Stomach (tissue), 4 donors: ENCODE measurements at regions not wholly inside any gene's neighbourhood (a gene's known extent, or its start where the extent isn't known, plus 50 kb on each side); places are given as distances from the start of the nearest gene placed in this dataset.

Source experiments
- CTCF ChIP-seq, 7 experiments: fragments of 450-650 bp in 4 of 7; fragments of 200-600 bp in 3 of 7; sonication (generic) in 3 of 7; IDR thresholded peaks; one replicate each; pipeline ENCODE4 v1.5.1; 2016 to 2019; ENCODE audit warnings: antibody characterized with exemption in 7 of 7, control low read depth in 2 of 7, mild to moderate bottlenecking in 1 of 7
- EP300 ChIP-seq: sonication (generic); formaldehyde crosslinking; IDR thresholded peaks from one replicate; pipeline ENCODE4 v1.6.1; 2017; ENCODE audit warnings: antibody characterized with exemption
- POLR2A ChIP-seq, 4 donors: fragments of 450-650 bp; IDR thresholded peaks; one replicate each; pipeline ENCODE4 v1.6.1; 2016; ENCODE audit warnings: antibody characterized with exemption in 4 of 4, control low read depth in 2 of 4, mild to moderate bottlenecking in 1 of 4, moderate library complexity in 1 of 4
- POLR2AphosphoS5 ChIP-seq, 3 donors: sonication (generic); formaldehyde crosslinking; IDR thresholded peaks; one replicate each; pipeline ENCODE4 v1.6.1; 2016; ENCODE audit warnings: antibody characterized with exemption in 3 of 3

- no peak for TF ChIP-seq POLR2A (IDR thresholded peaks at IDR 0.05)
- no peak for TF ChIP-seq CTCF (IDR thresholded peaks at IDR 0.05)
- TF ChIP-seq POLR2AphosphoS5 (IDR thresholded peaks at IDR 0.05) = no peak
- TF ChIP-seq EP300 = no peak
These were observed 1444.0 kb downstream of the SLITRK1 start for GRCh38 chr13:82438320-82438719.
